Stimulated activated CD4-positive, alpha-beta T cell treated with anti-CD3 and anti-CD28 coated beads, Interleukin-4, amount 100 ng/mL, for 48 hours (primary cell): ENCODE measurements at regions not wholly inside any gene's neighbourhood (a gene's known extent, or its start where the extent isn't known, plus 50 kb on each side); places are given as distances from the start of the nearest gene placed in this dataset.

Source experiments
- DNase-seq, 2 donors: peaks; one replicate each; pipeline ENCODE4 v3.0.0-alpha.2; 2020; ENCODE audit warnings: low read depth in 2 of 2

DNA sequence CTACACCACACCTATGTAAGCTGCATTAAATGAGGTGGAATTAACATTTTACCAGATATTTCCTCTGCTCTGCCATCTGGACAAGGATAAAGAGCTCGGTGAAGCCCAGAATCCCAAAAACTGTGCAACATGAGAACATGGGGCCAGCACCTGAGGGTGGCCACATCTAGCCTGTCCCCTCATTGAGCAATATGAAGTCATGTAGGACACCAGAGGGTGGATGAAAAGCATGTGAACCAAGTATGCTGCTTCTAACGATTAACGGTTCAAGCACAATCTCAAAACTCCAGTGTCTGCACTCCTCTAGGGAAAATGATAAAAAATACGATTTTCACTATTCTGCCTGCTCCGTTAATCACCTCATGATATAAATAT lies 545.8 kb downstream of the EBF1 start:
- DNase-seq, result no peak

DNA sequence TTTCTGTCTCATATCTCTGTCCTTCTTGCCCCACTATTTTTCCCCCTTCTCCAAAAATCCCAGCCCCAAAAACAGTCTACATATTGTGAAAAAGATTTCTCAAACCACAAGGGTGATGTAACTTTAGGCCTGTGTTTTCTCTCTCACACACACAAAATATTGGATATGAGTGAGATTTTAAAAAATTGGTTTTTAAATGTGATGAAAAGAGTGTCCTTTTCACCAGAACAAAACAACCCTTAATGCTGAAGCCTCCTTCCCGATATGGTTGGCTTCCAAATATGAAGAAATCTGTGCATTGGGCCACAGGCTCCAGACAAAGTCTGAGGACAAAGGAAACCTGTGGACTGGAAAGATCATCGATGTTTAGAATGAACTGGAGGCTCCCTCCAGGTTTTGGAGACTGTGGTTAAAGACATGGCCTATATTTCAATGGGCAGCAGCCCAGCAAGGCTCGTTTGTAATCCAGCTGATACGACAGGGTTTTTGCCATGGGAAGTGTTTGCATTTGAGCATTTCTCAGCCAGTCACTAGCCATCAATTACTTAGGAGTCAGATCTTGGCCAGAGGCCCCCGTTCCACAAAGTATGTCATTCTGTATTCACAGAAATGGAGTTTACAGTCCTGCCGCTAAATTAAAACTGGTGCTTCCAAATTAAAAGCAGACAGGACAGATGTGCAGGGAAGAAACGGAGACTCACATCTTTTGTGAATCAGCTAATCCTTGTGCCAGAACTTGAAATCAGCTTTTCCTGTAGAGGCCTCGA lies 546.3 kb downstream of the EBF1 start:
- DNase-seq, result no peak

DNA sequence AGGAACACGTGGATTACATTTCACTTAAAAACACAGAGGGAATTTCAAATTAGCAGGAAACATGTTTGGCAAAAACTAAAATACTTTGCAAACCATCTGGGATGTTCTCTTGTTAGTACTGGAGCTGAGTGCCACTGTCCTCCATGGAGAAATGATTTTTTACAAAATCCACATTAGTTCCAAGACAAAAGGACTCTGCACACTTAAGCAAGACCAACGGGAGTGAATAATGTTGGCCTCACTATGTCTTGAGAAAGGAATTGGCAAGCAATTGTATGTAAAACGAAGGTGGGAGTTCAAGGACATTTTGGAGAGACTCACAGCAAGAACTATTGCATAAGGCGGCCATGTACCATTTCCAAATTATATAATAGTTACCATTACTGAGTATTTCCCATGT lies 547.5 kb downstream of the EBF1 start:
- DNase-seq, result no peak

DNA sequence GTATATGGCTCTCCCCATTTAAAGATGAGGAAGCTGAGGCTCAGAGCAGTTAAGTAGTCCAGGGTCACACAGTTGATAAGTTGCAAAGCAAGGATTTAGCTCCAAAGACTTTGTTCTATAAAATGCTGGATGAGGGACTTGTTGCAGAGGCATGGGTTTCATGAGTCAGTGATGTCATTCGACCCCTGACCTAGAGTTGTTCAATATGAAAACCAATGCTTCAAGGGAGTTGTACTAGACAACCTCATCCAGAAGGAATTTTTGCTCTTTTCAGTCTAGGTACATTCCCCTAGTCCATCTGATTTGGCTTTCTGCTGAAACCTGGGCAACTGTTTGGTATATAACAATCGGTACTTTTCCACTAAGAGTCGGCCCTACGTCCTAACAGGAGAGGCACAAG lies 550.4 kb downstream of the EBF1 start:
- DNase-seq, result no peak

DNA sequence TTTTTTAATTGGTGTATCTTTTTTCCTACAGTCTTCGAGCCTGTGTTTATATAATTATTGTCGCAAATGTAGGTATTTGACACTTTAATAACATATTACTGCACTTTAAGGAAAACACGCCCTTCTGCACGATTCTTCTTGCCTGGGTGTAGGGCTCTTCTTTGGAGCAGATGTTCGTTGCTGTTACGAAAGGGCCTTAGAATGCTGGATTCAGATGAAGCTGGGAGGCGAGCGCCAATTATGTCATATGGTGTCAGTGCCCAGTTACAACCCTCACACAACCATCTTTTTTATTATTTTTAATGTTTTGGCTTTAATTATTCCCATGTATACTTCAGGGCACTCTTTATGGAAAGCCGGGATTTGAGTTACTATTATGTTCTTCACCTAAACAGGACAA lies 553.0 kb downstream of the EBF1 start:
- DNase-seq, result no peak

DNA sequence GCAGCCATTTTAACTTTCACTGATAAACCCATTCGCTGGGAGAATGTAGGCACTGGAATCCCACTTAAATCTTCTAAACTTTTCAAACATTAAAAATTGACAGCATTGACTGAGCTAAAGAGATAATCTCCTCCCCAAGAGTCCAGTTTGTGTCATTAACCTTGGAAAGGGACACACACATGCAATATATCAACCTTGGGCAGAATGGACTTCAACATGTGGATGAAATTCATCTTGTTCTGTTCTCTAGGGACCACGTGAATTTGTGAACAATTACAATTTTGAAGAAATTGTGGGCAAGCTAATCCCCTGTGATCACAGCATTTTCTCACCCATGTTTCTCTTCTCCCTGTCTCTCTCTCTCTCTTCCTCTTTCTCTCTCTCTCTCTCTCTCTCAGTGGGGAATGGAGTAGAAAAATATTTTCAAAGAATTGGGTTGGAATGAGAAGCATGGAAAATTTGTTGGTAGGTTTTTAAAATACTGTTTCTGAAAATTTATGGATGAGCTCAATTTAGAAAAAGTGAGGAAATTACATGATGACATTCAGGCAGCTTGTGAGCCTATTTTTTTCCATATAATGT lies 553.7 kb downstream of the EBF1 start:
- DNase-seq, result no peak

DNA sequence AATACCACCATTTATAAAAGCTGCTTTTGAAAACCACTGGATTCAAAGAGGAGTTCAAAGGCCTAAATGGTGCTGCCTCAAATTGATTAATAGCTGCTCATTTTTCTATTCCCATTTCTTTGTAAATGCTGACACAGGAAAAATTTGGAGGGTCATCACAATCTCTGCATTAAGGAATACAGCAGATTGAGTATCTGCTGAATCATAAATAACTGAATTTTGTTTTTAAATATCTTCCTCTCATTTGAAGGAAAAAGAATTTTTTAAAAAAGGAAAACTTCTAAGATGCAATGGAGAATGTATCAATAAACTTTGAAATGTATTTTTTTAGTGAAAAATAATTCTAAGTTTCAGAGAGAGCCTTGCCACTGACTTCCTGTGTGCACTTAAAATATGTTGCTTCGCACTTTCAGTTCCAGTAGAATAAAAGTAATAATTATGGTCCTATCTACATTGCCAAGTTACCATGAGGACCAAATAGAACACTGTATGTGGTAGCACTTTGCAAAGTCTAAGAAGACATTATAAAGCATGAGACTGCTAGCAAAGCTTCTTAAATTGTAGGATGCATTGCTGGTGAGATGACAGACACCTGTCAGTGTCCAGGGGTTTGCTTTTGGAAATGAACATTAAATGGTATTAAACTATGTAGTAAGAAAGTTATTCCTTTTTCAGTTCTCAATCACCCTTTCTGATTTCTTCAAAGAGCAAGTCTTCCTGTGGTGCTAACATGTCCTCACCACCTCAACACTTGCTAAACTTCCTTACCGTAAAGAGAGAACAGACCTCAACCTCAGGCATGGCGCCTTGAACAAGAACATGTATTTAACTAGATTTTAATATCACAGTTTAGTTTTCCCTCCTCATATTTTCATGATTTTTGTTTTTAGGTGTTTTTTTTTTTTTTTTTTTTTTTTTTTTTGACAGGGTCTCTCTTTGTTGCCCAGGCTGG lies 555.1 kb downstream of the EBF1 start:
- DNase-seq, result no peak

DNA sequence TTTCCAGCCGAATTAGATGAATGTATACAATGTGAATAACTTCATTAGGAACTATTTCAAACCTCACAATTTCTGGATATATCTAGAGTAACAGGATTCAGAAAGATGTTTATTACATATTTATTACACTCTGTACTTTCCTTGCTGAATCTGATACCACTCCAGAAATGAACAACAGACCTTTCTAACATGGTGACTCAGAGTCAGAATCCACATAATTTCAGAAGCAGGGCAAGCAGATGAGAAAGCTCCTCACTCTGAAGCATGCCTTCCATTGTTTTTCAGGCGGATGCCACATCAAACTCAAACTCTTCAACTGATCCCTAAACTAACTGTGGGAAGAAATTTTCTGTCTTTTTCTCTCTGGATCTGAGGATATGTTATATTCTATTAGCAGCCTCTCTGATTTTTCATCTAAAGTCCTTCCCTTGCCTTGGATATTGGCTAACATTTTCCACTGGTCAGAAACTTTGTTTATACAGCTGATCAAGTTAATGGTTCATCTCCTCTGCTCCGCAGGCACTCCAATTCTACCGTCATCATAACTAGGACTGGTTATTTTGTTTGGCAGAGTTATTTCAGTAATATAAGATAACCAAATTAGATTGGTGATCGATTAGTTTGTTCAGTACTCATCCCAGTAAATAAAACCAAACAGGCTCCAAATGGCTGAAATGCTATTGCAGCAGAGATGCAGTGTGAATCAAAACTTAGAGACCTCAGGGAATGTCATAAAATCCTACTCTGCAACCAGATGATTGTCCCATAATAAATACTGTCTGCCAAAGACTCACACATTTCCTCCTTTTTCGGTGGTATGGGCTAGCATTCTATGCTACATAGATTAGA lies 556.0 kb downstream of the EBF1 start:
- no peak for DNase-seq

DNA sequence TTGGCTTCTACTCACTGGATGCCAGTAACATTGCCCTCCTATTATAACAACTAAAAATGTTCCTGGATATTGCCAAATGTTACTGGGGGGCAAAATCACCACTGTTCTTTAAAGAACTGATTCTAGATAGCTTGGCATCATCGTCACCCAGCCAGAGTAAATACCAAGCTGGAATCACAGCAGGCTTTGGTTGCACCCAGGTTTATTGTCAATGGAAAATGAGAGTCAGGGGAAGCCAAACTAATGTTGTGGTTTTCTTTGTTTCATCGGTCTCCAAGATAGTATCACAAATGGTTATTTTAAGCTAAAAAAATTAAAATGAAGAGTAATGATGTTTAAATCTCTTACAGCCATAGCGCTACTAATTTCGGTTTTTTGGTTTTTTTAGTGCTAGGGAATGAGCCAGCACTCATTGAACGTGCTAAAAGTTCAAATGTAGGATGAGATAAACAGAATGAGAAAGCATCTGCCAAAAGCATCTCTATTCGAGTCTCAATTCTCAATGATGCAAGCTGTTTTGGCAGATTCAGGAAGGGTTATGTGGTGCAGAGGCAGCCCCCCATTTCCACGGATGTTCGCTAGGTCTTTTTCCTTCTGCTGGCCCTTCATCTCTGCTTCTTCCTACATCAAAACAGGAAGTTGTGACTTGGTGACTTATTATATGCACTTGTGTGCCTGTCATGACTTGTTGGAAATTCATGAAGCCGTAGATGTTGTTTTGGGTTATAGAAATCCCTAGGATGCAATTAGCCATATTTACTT lies 558.0 kb downstream of the EBF1 start:
- no peak for DNase-seq

DNA sequence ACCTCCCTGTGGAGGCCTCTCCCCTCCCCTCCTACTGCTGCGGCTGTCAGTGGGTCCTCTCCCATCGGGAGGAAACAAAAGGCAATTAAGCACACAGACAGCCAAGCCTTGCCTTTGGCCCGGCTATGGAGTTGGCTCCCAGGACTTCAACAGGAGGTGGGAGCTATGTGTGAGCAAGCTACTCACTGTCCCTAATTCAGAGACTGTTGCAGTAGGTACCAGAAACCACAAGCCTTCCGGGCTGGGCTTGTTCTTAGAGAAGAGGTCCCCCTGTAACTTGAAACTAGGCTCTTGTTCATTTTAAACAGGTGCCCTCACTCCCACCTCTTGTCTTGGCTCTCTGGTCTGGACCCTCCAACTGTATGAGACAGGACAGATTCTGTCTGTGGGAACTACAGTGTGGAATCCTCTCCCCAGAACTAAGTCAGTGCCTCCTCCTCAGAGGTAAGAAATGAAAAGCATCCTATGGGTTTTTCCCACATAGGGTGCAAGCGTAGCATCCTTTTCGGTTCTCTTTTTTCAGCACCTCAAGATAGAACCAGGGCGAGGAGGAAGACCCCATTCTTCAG lies 561.1 kb downstream of the EBF1 start:
- no peak for DNase-seq

DNA sequence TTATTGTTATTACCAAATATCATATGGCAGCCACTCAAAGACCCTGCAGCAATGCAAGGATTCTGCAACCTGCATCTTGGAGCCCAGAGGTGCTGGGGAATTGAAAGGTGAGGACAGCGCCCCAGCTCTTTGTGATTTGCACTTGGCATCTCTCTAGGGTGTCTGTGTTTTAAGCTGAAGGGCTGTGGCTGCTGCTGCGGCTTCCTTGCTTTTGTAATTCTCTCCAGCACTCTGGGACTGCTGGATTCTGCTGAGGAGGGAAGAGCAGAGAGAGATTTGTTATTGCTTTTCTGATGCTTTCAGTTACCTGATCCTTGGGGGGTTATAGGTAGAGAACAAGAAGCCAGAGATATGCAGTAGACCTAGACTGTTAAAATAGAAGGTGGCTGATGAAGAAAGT lies 562.4 kb downstream of the EBF1 start:
- no peak for DNase-seq

DNA sequence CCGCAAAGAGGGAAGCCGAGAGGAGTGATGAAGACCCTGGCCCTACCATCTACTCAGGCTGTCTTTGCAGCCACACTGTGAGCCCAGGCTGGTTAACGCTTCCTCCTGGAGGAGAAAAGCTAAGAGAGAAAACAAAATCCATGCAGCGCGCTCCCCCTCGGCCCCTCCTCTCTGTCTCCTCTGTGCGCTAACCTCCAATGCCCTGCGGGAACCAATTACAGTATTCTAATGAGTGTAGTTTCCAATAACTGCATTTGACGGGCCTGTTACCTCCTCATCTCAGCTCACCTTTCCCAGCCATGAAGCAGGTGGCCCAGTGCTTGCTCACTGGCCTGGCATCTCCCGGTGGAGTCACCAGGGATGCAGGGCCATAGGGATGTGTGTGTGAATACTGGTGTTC lies 565.5 kb downstream of the EBF1 start:
- DNase-seq, result no peak

DNA sequence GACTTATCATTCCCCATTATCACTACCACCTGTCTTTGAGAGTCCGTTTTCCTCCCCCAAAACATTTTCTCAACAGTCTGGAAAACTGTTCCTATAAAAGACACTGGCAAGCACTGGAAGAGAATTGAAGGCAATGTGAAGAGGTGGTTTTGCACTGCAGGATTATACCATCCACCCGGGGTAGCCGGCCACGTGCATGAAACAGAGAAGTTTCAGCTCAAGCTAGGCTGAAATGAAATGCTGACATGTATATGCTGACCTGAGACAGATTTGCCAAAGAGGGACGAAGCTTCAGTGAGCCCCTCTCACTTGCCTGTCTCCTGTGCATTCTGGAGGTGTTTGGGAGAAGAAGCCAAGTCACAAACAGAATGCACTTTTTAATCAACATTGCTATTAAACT lies 567.0 kb downstream of the EBF1 start:
- no peak for DNase-seq

DNA sequence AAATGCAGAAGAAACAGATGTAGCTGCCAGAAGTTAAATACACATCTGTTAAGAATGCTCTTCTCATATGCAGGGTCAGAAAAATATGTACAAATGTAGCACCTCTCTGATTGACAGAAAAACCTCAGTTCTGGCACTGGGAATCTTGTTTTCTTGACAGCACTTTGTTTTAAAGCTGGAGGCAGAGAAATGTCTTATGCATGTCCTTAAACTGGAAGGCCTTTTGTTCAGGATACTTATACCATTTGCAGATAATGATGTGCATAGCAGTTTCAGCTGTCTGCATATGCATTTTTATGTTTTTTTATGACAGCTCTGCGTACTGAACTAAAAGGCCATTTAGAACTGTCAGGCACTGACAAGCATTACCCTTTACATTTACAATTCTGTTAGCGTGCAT lies 567.9 kb downstream of the EBF1 start:
- DNase-seq, result no peak

DNA sequence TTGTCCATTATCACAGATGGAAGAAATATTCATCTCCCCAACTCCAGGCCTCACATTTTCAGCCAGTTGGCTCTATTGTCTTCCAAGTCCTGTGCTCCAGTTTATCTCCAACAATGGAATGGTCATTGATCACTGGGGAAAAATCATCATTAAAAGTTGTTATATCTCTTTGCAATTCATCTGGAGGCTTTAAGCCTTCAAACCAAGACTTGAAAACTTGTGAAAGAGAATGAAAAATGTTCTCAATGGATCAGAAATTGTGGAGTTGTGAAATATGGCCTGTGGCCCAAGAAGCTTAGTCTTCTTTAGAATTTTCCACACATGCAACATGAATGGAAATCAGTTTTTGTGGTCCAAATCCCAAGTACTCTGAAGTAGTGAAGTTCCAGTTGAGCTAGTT lies 569.6 kb downstream of the EBF1 start:
- DNase-seq, result no peak

DNA sequence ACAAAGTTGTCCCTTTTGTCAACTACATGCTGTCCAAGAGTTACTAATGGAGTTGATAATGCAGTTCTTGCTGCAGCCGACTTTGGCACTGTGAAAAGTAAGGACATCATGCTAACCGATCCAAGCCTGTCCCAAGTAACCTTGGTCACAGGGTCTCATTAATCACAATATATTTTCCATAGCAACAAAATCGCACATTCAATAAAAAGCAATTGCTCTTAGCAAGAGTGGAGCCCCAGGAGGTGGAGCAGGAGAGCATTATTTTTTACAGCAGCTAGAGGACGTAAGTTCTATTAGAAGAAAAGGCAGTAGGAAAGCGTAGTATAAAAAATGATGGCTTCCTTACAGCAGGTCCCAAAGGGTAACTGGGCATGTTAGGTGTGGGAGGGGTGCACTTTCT lies 570.3 kb downstream of the EBF1 start:
- DNase-seq, result no peak

DNA sequence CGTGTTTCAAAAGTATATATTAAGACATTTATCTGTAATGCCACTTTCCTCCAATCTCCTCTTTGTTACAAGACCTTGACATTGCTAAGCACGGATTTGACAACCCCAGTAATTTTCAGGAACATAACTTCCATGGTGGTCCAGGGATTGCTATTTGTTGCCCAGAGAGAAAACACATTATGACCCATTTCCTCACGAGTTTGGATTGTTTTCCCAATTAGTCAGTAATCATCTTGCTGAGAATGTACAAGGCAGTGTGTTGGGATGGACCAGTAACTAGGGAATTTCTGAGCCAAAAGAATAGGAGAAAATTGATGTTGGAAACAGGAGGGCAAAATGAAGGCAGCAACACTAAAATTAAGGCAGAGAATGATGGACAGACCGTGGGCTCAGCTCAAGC lies 574.1 kb downstream of the EBF1 start:
- DNase-seq, result no peak

DNA sequence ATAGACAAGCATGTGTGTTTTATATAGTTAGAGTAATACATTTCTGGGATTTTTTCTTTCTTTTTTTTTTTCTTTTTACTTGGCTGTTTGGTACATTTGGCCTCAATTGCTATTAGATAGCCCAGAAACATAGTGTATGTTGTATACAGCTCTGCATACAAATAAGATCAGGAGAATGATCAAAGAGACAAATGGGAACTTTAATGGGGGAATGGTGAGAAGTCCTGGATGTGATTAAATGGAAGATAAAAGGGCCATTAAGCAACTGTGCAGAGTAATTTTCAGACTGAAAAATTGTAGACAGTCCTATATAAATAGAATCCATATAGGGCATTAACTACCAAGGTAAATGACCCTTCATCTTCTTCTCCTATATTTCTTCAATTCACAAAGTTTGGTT lies 575.6 kb downstream of the EBF1 start:
- no peak for DNase-seq

DNA sequence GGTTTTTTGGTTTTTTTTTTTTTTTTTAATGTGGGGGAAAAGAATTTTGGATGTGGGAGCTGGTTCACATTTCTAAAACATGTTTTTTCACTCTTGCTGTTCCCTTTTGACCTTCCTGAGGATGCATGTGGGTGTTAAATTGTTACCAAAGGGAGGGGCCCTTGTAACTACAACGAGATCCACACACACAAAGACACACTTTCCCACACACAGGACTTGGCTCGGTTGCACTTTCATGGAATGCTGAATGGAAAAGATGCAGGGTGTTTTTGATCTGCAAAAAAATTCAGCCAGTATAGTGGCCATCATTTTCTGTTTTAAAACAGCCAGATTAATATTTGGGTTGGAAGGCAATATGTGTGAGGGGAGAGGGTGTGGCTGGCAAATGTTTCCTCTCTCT lies 576.9 kb downstream of the EBF1 start:
- no peak for DNase-seq

DNA sequence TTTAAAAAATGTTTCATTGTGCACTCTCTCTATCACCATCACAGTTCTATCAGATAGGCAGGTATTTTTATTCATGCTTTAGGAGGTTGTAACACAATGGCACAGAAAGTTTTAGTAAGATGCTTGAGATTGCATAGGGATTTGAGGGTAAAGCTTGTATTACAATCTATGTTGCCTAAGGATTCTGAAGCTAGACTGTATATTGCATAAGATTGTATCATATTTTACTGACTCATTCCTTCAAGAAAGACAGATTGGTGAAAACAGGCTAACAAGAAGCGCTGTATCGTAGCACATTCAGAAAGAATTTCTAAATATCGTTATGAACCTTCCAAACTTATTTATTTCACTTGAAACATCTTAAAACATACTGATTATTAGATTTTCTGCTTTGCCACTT lies 577.7 kb downstream of the EBF1 start:
- no peak for DNase-seq
